ENCODE measurements at regions not wholly inside any gene's neighbourhood (a gene's known extent, or its start where the extent isn't known, plus 50 kb on each side); places are given as distances from the start of the nearest gene placed in this dataset.

DNA sequence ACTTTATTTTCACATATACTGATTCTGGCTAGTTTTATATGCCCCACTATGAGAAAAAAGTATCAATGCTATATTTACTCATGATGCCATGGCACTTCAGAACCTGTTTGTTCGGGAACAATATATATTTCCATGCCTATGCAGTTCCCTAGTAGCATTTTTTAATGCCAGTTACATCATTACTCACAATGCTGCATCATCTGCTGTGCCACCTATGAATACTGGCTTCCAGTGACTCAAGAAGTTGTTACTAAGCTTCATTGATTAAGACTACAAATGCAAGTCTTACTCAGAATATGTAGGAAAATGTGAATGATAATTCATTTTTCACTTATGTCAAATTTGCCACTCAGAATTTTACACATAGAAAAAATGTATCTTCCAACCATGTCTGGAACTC is 97.9 kb downstream of the MAFB start:
- DNase-seq (ENCODE audit: low read depth in 4 of 4, low spot score in 1 of 4): no peak

DNA sequence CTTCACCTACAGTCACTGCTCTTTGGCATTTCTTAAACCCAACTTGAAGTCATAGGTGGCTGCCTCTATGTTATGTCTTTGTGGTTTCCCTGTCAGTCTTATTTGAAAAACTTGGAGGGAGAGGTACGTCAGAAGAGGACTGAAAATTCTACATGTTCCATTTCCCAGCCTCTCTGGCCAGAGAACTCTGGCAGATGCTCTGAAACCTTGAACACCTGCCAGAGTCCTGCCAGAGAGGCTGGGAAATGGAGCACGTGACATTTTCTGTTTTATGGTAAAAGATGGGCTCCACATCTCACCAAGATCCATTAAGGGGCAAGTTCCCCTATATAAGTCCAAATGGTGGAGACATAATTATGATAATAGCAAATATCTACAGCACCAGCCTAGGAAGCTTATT is 99.5 kb downstream of the MAFB start:
- DNase-seq (ENCODE audit: low read depth in 4 of 4, low spot score in 1 of 4): no peak

DNA sequence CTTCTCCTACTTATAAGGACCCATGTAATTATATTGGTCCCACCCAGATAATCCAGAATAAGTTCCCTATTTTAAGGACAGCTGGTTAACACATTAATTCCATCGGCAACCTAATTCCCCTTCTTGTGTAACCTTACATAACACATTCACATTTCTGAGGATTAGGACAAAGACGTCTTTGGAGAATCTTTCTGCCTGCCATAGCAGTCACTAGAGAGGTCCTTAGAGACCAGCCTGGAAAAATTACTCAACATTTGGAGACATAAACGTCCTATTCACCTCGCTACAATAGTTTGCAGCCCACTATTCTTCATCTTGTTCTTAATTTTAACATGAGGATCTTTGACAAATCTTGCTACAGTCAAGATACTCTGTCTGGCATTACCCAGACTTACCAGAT is 100.1 kb downstream of the MAFB start:
- DNase-seq (ENCODE audit: low read depth in 4 of 4, low spot score in 1 of 4): no peak

DNA sequence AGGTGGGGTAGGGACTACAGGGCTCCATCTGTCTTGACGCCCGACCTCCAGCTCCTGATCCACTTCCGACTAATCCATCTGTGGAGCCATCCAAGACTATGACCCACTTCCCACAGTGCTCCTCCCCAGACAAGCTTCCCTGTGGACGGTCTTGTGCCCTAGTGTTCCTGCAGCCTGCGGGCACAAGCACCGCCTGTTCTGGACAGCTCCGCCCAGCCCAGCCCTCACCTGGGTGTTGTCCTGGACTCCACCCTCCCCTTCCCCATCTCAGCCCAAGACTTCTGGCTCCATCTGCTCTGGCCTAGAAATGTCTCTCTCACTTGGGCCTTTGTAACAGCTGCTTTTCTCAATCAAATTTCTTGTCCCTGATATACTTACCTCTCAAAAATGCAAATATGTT is 102.0 kb downstream of the MAFB start:
- no peak for DNase-seq (ENCODE audit: low read depth in 4 of 4, low spot score in 1 of 4)

DNA sequence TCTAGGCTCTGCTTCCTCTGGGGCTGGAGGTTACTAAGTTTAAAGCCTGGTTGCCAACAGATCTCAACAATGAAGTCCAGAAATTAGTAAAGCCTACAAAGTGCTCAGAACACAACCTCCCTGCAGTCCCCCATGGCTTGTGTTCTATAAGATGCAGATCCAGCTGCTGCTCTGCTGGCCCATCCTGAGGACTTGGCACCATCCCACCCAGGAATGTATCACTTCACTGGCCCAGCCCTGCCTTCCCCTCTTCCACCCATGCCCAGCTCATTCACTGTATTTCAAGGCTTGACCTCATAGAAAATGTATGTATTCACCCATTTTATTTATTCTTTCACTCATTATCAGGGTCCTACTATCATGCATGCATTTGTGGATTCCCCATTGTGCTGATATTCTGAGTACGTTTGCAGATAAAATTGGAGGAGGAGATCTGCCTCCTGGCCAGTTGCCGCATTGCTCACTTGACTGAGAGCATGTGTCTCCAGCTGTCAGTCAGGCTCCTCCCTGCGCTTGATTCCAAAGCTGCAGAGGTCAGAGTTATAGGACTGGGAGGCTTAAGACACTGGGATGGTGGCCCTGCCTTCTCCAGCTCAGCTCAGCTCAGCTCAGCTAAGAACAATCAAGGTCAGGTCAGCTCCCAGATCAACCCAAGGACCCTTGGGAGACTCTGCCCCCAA is 104.8 kb downstream of the MAFB start:
- no peak for DNase-seq (ENCODE audit: low read depth in 4 of 4, low spot score in 1 of 4)

DNA sequence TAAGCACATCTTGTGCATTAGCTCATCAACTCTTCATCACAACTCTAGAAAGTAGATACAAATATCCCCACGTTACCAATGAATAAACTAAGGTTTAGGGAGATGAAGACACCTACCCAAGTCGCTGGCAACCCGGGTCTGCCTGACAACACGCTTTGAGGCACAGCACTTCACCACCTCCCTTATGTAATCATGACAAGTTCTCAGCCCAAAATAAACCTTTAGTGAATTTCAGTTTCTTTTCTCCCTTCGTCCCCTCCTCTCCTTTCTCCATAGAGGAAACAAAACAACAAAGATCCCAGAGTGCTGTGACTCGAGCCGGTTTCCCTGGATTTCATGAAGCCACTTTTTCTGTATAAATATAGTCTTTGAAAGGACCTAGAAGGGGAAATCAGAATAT is 105.4 kb downstream of the MAFB start:
- no peak for DNase-seq (ENCODE audit: low read depth in 4 of 4, low spot score in 1 of 4)

DNA sequence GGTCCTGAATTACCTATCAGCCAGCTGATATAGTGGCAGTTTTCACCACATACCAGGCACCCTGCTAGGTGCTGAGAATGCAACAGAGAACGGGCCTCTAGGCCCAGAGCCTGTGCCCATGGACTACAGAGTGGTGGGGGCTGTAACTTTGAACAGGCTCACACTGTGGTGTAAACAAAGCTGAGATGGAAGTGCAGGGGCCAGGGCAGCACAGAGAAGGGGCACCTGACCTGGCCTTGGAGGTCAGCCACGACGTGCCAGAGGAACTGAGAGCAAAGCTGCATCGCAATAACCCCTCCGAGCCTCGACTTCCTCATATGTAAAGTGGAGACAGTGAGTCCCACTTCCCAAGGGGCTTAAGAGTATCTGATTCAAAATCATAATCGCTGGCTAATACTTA is 105.8 kb downstream of the MAFB start:
- DNase-seq (ENCODE audit: low read depth in 4 of 4, low spot score in 1 of 4): no peak

DNA sequence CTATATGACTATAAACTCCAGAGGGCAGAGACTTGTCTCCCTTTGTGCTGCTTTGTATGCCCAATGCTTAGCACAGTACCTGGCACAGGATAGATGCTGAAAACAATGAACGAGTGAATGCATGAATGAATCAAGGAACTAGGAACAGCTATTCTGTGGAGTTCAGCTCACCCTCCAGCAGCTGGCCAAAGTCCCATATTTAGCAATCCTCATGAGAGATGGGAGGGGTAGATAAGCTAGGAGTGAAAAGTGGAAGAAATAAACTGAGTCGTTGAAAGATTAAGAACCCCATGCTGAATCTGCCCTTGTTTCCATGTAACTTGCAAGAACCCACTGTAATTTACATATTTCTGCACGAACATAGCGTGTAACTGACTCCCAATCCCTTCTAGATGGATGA is 106.5 kb downstream of the MAFB start:
- no peak for DNase-seq (ENCODE audit: low read depth in 4 of 4, low spot score in 1 of 4)

DNA sequence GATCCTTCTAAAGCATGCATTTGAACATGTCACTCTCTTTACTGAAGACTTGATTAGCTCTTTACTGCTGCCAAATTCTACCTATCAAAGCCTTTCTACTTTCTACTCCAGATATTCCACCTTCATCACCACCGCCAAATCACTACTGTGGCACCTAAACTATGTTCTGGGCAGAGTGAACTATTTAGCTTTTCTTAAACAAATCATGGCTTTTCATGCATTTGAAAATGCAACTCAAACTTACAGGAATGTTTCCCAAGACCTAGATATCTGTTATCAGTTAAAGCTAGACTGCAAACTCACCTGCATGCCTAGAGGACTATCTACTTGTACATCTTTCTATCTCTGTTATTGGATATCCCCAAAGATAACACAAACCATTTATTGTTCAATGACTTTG is 109.3 kb downstream of the MAFB start:
- no peak for DNase-seq (ENCODE audit: low read depth in 4 of 4, low spot score in 1 of 4)

DNA sequence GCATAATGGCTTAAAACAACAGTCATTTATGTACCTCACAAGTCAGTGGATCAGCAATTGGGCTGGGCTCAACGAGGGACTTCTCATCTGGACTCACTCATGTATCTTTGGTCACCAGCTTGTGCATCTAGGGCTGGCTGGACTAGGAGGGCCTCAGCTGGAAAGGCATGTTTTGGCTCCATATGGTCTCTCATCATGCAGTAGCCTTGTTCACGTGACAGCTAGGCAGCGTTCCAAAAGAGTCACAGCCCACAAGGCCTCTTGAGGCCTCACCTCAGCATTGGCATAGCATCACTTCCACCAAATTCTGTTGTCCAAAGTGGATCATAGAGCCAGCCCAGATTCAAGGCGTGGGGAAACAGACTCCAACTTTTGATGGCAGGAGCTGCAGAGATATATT is 110.1 kb downstream of the MAFB start:
- no peak for DNase-seq (ENCODE audit: low read depth in 4 of 4, low spot score in 1 of 4)

DNA sequence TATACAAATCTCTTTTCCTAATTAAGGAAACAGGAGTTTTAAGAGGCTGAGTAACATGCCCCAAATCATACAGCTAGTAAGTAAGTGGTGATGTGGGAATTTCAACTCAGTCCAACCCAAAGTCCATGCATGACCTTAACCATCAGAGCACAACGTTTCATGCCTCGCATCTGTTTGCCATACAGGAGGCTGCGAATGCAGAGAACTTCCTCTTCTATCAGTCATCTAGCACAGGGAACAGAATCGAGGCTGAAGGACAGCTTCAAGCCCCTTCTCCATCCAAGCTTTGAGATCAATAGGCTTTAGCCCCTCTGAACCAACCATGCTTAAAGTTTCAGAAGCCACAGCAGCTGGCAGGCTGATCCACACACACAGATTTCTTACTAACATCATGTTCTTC is 113.2 kb downstream of the MAFB start:
- no peak for DNase-seq (ENCODE audit: low read depth in 4 of 4, low spot score in 1 of 4)

DNA sequence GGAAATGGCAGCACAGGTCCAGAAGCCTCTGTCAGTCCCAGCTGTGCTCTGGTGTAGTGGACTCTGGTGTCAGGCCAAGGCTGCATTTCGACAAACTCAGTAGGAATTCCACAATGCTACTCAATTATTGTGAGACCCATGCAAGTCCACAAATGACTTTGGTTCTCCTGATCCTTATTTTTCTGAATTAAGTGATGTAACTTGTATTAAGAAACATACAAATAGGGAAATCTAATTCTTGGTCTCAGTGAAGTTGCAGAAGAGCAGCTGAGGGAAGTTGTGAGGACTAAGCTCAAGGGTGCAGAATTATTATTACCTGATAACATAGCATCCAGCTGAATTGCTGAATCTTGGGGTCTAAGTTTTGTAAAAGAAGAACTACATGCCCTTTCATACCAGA is 116.8 kb downstream of the MAFB start:
- no peak for DNase-seq (ENCODE audit: low read depth in 4 of 4, low spot score in 1 of 4)

DNA sequence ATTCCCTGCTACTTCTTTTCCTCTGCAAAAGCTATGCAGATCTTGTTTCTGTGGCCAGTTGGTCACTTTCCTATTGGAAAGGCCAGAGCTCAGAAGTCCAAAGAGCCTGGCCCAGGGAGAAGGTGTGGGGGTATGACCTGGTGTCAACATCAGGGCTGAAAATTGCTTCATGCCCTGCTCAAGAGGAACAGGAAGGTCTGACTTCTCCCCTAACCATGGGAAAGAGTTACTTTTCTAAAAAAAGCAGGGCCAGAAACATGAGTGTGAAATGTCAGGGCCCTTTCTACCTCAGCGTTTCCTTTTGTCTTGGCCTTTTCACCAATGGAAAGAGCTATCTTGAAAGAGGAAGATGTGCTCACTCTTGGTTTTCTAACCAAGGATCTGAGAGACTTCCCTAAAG is 117.4 kb downstream of the MAFB start:
- no peak for DNase-seq (ENCODE audit: low read depth in 4 of 4, low spot score in 1 of 4)

DNA sequence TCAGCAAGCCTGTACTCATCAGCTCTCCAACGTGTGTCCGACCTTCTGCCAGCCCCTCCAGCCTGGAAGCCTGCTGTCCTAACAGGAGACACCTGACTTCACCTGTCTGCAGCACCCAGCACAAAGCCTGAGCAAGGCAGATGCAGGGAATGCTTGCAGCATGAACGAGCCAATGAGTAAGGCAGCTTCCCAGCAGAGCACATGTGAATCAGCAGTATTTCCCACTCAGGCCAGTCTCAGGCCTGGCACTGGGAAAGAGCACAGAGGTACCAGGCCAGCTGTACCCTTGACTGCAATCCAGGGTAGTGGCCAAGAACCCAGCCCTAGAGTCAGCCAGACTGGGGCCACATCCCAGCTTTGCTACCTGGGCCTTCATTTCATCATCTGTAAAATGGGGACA is 120.8 kb downstream of the MAFB start:
- DNase-seq (ENCODE audit: low read depth in 4 of 4, low spot score in 1 of 4): no peak

DNA sequence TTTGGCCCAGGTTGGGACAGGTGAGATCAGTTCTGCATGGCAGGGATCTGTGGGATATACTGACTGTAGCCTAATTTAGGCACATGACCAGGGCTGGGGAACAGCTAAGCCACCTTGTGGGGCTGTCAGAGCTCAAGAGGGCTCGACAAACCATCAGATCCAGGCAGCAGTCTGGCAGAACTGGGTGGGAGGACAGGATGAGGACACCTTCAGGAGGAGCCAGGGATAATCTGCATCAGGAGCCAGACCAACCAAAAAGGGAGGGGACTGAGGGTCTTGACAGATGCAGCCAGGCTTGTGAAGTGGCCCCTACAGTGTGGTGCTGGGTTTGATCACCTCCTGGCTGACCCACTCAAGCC is 123.4 kb downstream of the MAFB start:
- no peak for DNase-seq (ENCODE audit: low read depth in 4 of 4, low spot score in 1 of 4)

DNA sequence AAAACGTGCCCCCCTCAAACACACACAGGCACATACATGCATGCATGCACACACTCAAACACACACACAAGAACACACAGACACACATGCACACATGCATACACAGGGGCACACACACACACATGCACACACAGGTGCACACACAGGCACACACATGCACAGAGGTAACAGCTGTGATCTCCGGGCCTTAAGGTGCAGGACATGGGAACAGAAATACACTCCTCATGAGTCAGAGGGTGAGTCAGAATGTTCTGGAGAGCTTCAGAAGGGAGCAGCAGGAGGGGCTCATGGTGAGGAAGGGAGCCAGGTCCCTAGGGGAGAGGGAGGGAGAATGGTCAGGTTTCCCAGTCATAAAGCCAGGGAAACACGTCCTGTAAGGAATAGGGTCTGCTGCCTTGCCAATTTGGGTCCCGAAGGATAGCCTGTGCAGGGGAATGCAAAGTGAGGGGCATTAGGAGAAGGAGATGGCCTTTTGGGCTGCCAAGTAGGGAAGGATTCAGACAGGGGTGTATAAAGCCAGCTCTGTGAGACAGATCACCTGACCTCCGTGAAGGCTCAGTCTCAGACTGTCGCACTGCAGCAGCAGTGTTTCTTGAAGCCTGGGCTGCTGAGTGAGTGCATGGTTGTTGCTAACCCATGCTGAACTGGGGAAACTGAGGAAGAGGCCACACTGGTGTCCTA is 123.9 kb downstream of the MAFB start:
- no peak for DNase-seq (ENCODE audit: low read depth in 4 of 4, low spot score in 1 of 4)

DNA sequence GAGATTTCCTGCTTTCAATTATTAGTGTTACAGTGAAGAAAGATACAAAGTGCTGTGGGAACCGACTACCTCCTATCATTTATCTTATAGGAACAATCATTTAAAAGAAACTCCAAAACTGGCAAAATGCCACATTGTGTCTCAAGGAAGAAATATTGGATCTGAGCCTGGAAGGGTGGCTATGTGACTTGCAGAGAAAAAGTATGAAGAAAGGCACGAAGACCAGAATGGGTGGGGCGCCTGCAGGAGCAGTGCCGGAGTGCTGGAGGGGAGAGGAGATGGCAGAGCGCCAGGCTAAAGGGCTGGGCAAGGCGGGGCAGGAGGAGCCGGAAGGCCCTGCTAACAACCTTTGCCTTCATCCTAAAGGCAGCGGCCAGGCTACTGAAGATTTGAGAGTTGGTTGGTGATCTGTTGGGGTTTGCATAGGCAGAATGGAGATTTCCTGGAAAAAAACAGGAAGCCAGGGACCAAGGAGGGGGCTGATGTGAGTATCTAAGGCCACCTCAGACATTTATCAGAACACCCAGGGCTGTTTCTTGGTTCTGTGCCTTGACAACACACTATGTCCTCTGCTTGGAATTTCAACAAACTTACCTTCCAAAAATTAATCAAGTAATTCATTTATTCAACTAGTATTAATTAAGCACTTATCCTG is 125.6 kb downstream of the MAFB start:
- no peak for DNase-seq (ENCODE audit: low read depth in 4 of 4, low spot score in 1 of 4)

DNA sequence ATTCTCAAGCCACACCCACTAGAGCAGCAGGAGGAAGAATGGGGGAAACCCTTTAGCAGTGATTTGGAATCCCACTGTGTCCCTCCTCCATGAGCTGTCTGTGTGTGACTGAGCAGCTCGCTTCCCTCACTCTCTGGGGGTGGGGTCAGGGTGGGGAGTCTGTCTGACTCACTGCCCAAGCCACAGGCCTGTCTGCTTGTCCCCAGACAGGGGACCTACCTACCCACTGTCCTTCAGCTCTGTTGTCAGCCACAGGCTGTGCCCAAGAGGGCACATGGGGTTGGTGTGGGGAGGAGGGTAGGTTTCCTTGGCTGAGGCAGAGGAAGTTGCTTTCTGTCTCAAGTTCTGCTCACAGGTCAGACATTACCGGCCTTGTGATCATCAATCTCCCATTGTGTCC is 127.0 kb downstream of the MAFB start:
- no peak for DNase-seq (ENCODE audit: low read depth in 4 of 4, low spot score in 1 of 4)

DNA sequence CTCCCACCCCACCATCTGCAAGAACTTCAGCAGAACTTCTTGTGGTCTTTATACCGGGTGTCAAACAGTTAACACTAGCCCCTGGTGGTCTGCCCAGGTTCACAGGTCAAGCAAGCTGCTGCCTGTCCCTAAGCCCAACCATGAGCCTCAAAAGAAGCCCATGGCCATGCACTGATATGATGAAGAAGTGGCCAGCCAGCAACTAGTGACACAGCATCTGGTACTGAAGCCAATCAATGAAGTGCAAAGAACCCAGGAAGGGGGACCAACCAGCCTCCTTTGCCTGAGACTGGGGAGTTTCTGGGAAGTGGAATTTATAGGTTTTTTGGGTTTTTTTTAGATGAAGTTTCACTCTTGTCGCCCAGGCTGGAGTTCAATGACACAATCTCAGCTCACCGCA is 127.8 kb downstream of the MAFB start:
- no peak for DNase-seq (ENCODE audit: low read depth in 4 of 4, low spot score in 1 of 4)

DNA sequence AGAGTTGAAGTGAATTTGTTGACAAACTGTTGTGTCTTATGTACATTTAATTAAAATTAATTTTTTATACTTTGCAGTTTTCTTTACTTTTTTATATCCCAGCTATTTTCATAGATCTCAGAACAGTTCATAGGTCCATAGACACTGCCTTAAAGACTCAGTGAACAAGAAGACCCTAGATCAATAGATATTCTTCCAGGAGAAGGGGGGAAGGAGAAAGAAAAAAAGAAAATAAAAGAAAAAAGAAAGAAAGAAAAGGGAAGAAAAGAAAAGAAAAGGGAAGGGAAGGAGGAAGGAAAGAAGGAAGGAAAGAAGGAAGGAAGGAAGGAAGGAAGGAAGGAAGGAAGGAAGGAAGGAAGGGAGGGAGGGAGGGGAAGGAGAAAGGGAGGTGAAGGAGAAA is 130.8 kb downstream of the MAFB start:
- no peak for DNase-seq (ENCODE audit: low read depth in 4 of 4, low spot score in 1 of 4)

DNA sequence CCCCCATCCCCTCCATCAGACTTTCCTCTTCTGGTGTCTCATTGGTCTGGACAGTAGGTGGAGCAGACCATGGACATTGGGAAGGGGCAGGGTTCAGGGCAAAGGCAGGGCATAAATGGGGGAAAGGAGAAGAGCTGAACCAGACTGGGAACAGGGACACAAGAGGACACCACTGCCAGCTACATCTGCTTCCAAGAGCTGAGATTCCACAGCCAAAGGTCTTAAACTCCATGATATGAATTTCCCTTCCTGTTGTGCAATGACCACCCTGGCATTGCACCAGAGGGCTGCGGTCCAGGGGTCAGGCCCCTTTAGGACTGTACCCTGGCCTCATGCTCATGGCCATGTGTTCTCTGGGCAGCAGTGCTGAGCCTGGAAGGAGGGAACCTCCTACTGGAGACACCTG is 137.9 kb downstream of the MAFB start:
- DNase-seq (ENCODE audit: low read depth in 4 of 4, low spot score in 1 of 4): no peak

DNA sequence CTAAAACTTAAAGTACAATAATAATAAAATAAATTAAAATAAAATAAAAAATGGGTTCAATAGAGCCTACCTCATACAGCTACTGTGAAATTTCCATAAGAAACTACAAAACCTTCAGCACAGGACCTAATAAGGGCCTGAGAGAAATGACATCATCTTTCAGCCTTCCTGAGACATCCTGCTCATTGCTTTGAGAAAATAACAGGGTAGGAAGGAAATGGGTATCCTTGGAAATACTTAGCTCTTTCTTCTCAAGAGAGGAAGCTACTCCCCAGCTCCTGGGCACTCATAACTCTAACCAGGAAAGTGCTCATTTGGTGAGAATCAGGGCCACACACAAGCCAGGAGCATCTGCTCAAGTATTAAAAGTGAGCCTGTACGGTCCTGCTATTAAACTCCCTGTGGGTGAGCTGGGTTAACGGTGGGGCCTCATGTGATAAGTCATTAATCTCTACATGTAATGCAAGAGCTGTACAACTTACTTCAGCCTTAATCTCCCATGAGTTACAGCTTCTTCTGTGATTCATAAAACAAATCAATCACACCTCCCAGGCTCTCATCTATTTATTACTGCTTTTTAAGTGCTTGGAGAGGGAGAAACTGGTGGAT is 141.4 kb downstream of the MAFB start:
- DNase-seq (ENCODE audit: low read depth in 4 of 4, low spot score in 1 of 4): no peak
